ENCODE measurements at regions not wholly inside any gene's neighbourhood (a gene's known extent, or its start where the extent isn't known, plus 50 kb on each side); places are given as distances from the start of the nearest gene placed in this dataset.

DNA sequence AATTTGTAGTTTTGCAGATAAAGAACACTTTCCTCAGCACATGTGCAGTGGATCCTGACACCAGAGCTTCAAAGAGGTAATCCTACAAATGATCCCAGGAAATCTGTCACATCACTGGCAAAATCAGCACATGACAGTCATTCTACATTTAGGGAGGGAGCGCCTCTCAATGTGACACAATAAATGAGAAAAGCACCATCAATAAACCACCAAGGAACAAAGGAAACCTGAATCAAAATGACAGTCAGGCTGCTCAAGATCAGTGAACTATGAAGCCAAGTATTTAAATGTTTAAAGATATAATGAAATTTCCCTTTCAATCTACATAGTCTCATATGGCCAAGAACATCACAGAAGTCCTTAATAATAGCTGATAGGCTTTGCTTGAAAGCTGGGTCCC lies 119.5 kb downstream of the LRRN1 start:
- TF ChIP-seq, protein P1, sequence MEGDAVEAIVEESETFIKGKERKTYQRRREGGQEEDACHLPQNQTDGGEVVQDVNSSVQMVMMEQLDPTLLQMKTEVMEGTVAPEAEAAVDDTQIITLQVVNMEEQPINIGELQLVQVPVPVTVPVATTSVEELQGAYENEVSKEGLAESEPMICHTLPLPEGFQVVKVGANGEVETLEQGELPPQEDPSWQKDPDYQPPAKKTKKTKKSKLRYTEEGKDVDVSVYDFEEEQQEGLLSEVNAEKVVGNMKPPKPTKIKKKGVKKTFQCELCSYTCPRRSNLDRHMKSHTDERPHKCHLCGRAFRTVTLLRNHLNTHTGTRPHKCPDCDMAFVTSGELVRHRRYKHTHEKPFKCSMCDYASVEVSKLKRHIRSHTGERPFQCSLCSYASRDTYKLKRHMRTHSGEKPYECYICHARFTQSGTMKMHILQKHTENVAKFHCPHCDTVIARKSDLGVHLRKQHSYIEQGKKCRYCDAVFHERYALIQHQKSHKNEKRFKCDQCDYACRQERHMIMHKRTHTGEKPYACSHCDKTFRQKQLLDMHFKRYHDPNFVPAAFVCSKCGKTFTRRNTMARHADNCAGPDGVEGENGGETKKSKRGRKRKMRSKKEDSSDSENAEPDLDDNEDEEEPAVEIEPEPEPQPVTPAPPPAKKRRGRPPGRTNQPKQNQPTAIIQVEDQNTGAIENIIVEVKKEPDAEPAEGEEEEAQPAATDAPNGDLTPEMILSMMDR (IDR thresholded peaks at IDR 0.05) = no peak
- no peak for TF ChIP-seq POLR2A (IDR thresholded peaks at IDR 0.05)

Measured in heart left ventricle (tissue), 13 donors.